LNCaP clone FGC (cell line): ENCODE measurements at regions not wholly inside any gene's neighbourhood (a gene's known extent, or its start where the extent isn't known, plus 50 kb on each side); places are given as distances from the start of the nearest gene placed in this dataset.

Experiments used
- DNase-seq: peaks from one replicate; pipeline ENCODE4 v3.0.0-alpha.2; 2011; ENCODE audit warnings: low read depth
- H3K4me3 ChIP-seq: 2 replicates; pipeline ENCODE4 v1.5.1; 2011; ENCODE audit warnings: mild to moderate bottlenecking, low read depth, low read length, control low read depth
- CTCF ChIP-seq: IDR thresholded peaks from 2 replicates; pipeline ENCODE4 v1.5.1; 2012; ENCODE audit warnings: mild to moderate bottlenecking; ENCODE audit not compliant: control insufficient read depth, insufficient read depth; ENCODE audit errors: extremely low read depth

DNA sequence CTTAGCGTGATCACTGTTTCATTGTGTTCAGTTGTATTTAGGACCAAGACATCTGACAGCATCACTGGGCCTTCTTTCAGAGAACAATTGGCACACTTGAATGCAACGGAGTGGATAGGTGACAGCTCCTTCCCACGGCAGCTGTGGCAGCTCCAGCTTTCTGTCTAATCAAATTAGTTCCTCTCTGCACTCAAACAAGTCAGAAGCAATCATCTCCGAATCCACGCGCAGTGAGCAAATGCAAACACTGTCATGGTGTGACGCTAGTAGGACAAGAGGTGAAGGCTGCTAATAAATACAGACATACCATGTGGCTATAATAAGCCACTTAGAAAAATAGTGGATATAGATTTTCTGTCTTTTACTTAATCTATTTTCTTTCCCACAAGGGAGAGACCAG lies 542.4 kb downstream of the ACTR3B start:
- DNase-seq, result no peak
- TF ChIP-seq CTCF, result no peak
- no peak overlapping the region for H3K4me3 ChIP-seq

GRCh38 chr7:153320005-153320404 lies 560.5 kb downstream of the ACTR3B start:
- no peak for DNase-seq
- no peak for TF ChIP-seq CTCF

GRCh38 chr7:153320681-153321080 lies 561.1 kb downstream of the ACTR3B start:
- DNase-seq, result no peak
- TF ChIP-seq CTCF, result no peak
- H3K4me3 ChIP-seq, result no peak overlapping the region

More at GRCh38 chr7:153320005-153320404, 560.5 kb downstream of the ACTR3B start:
- H3K4me3 ChIP-seq, result no peak overlapping the region

- H3K4me3 ChIP-seq, result no peak overlapping the region
- DNase-seq, result no peak
- TF ChIP-seq CTCF, result no peak
Observed at GRCh38 chr7:153322991-153323390, 563.4 kb downstream of the ACTR3B start.

GRCh38 chr7:153324094-153324493 lies 564.5 kb downstream of the ACTR3B start:
- no peak overlapping the region for H3K4me3 ChIP-seq
- DNase-seq, result no peak
- no peak for TF ChIP-seq CTCF

GRCh38 chr7:153327683-153328082 lies 568.1 kb downstream of the ACTR3B start:
- no peak for TF ChIP-seq CTCF

DNA sequence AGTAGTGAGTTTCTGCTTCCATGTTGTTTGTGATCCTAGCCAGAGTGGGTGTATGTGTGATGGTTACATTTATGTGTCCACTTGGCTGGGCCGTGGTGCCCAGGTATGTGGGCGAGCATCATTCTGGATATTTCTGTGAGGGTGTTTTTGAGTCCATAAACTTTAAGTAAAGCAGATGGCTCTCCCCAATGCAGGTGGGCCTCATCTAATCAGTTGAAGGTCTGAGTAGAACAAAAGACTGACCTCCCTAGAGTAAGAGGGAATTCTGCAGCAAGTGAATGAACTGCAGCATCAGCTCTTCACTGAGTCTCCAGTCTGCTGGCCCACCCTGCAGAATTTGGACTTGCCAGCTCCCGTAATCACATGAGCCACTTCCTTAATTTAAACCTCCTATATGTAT lies 571.9 kb downstream of the ACTR3B start:
- no peak for DNase-seq
- no peak overlapping the region for H3K4me3 ChIP-seq
- no peak for TF ChIP-seq CTCF

More at GRCh38 chr7:153327683-153328082, 568.1 kb downstream of the ACTR3B start:
- no peak for DNase-seq
- no peak overlapping the region for H3K4me3 ChIP-seq
